Ascending aorta (tissue), 2 donors: ENCODE measurements at regions not wholly inside any gene's neighbourhood (a gene's known extent, or its start where the extent isn't known, plus 50 kb on each side); places are given as distances from the start of the nearest gene placed in this dataset.
"Not testable (repeated sequence)": the region's sequence is repeated elsewhere in the genome, so short reads cannot be mapped to it uniquely, and the experiment has no call there.

ENCODE experiments used
- DNase-seq, 2 donors: peaks; one replicate each; pipeline ENCODE4 v3.0.0-alpha.2; 2019; ENCODE audit warnings: low spot score in 2 of 2
- H3K27ac ChIP-seq, 2 donors: fragments of 200-600 bp; sonication (generic); one replicate each; pipeline ENCODE4 v1.5.1; 2016 to 2017; ENCODE audit warnings: mild to moderate bottlenecking in 1 of 2
- H3K27me3 ChIP-seq: fragments of 200-600 bp; sonication (generic); one replicate; pipeline ENCODE4 v1.5.1; 2017
- H3K36me3 ChIP-seq, 2 donors: fragments of 200-600 bp; sonication (generic); one replicate each; pipeline ENCODE4 v1.5.1; 2016
- H3K4me1 ChIP-seq, 2 donors: fragments of 200-600 bp; sonication (generic); one replicate each; pipeline ENCODE4 v1.5.1; 2016 to 2017; ENCODE audit warnings: mild to moderate bottlenecking in 1 of 2
- H3K4me3 ChIP-seq, 2 donors: fragments of 200-600 bp; sonication (generic); one replicate each; pipeline ENCODE4 v1.5.1; 2016 to 2017; ENCODE audit warnings: mild to moderate bottlenecking in 1 of 2
- H3K9me3 ChIP-seq, 2 donors: fragments of 200-600 bp; sonication (generic); one replicate each; pipeline ENCODE4 v1.5.1; 2016
- CTCF ChIP-seq, 3 experiments: fragments of 200-600 bp in 2 of 3; fragments of 450-650 bp in 1 of 3; sonication (generic) in 2 of 3; IDR thresholded peaks; one replicate each; pipeline ENCODE4 v1.5.1; 2016 to 2019; ENCODE audit warnings: antibody characterized with exemption in 3 of 3, mild to moderate bottlenecking in 1 of 3, moderate library complexity in 1 of 3
- intact Hi-C: fragments of 100-400 bp; cut with DNase I; formaldehyde crosslinking; loops from one replicate; pipeline ENCODE4 v1.15.1; 2023

- H3K9me3 ChIP-seq: no peaks in the 10 kb centered on the region
- no peak overlapping the region for H3K27ac ChIP-seq
- no peak for DNase-seq
- no peaks in the 10 kb centered on the region for H3K27me3 ChIP-seq
- no peak for TF ChIP-seq CTCF (IDR thresholded peaks at IDR 0.05)
- H3K4me1 ChIP-seq: no peaks in the 10 kb centered on the region
- intact Hi-C loops: no loop called here
- H3K36me3 ChIP-seq: no peaks in the 10 kb centered on the region
- no peak overlapping the region for H3K4me3 ChIP-seq
These were observed 195.7 kb downstream of the MIS18A start for GRCh38 chr21:32083197-32083596.

- Histone ChIP-seq H3K4me3 (no peak overlapping the region), H3K27ac (no peak overlapping the region), H3K4me1 (no peaks in the 10 kb centered on the region), H3K36me3 (no peaks in the 10 kb centered on the region), H3K9me3 (no peaks in the 10 kb centered on the region), H3K27me3 (no peaks in the 10 kb centered on the region)
- intact Hi-C loops: no loop called here
- no peak for TF ChIP-seq CTCF (IDR thresholded peaks at IDR 0.05)
- no peak for DNase-seq
These were observed 196.4 kb downstream of the MIS18A start for GRCh38 chr21:32082466-32082865.

GRCh38 chr21:32073593-32073992 is 200.8 kb downstream of the HUNK start:
- no peak for DNase-seq
- no peaks in the 10 kb centered on the region for H3K4me1 ChIP-seq
- no peaks in the 10 kb centered on the region for H3K36me3 ChIP-seq

GRCh38 chr21:32073190-32073589 is 200.4 kb downstream of the HUNK start:
- no peak overlapping the region for H3K27ac ChIP-seq
- intact Hi-C loops: no loop called here
- H3K27me3 ChIP-seq: no peaks in the 10 kb centered on the region
- no peak for DNase-seq
- H3K9me3 ChIP-seq: no peaks in the 10 kb centered on the region
- no peak for TF ChIP-seq CTCF (IDR thresholded peaks at IDR 0.05)
- no peaks in the 10 kb centered on the region for H3K36me3 ChIP-seq
- H3K4me3 ChIP-seq: no peak overlapping the region
- H3K4me1 ChIP-seq: no peaks in the 10 kb centered on the region

More at GRCh38 chr21:32073593-32073992, 200.8 kb downstream of the HUNK start:
- no peak for TF ChIP-seq CTCF (IDR thresholded peaks at IDR 0.05)
- intact Hi-C loops: no loop called here
- no peaks in the 10 kb centered on the region for H3K27me3 ChIP-seq
- no peak overlapping the region for H3K4me3 ChIP-seq
- H3K9me3 ChIP-seq: no peaks in the 10 kb centered on the region
- H3K27ac ChIP-seq: no peak overlapping the region

- H3K4me3 ChIP-seq, H3K36me3 ChIP-seq, H3K9me3 ChIP-seq, H3K27ac ChIP-seq, H3K4me1 ChIP-seq, intact Hi-C loops, H3K27me3 ChIP-seq: not testable (repeated sequence)
- DNase-seq: peak in 1 of 2 donors; percentile 2
These were observed 198.8 kb downstream of the HUNK start for GRCh38 chr21:32071620-32072019.

- no peak overlapping the region for H3K4me3 ChIP-seq
- no peak overlapping the region for H3K27ac ChIP-seq
- TF ChIP-seq CTCF (IDR thresholded peaks at IDR 0.05): no peak
- intact Hi-C loops: no loop called here
- no peaks in the 10 kb centered on the region for H3K4me1 ChIP-seq
- no peaks in the 10 kb centered on the region for H3K27me3 ChIP-seq
- DNase-seq: no peak
- no peaks in the 10 kb centered on the region for H3K9me3 ChIP-seq
- H3K36me3 ChIP-seq: no peaks in the 10 kb centered on the region
These were observed 198.0 kb downstream of the HUNK start for GRCh38 chr21:32070676-32071330.
